ENCODE measurements at regions not wholly inside any gene's neighbourhood (a gene's known extent, or its start where the extent isn't known, plus 50 kb on each side); places are given as distances from the start of the nearest gene placed in this dataset.

DNA sequence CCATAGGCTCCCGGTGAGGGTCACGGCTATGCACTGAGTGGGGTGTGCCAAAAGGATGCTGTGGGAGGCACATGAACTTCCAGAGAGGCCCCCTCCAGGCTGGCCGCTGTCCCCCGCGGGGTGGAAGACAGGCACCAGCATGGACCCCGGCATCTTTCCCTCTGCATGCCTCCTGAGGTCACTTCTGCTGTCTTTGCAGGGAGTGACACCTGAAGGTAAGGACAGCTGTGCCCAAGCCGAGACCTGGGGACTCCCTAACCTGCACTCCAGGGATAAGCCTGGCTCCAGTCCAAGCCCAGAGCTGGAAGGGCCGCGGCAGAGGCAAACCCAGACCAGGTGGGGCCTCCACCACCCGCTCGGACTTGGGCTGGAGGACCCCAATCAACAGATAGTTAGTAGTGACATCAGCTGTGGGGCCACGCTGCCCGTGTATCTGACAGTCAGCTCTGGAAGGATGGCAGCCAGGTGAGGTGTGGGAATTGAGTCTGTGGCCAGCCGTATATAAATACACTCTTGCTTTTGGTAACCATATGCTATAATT, 340.7 kb upstream of the MKI67 start:
- TF ChIP-seq, protein P1, sequence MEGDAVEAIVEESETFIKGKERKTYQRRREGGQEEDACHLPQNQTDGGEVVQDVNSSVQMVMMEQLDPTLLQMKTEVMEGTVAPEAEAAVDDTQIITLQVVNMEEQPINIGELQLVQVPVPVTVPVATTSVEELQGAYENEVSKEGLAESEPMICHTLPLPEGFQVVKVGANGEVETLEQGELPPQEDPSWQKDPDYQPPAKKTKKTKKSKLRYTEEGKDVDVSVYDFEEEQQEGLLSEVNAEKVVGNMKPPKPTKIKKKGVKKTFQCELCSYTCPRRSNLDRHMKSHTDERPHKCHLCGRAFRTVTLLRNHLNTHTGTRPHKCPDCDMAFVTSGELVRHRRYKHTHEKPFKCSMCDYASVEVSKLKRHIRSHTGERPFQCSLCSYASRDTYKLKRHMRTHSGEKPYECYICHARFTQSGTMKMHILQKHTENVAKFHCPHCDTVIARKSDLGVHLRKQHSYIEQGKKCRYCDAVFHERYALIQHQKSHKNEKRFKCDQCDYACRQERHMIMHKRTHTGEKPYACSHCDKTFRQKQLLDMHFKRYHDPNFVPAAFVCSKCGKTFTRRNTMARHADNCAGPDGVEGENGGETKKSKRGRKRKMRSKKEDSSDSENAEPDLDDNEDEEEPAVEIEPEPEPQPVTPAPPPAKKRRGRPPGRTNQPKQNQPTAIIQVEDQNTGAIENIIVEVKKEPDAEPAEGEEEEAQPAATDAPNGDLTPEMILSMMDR (IDR thresholded peaks at IDR 0.05), result no peak
- TF ChIP-seq POLR2A (IDR thresholded peaks at IDR 0.05) (no peak), EP300 (IDR thresholded peaks at IDR 0.05) (no peak)

All from ovary (tissue), 3 donors.